ENCODE measurements at regions not wholly inside any gene's neighbourhood (a gene's known extent, or its start where the extent isn't known, plus 50 kb on each side); places are given as distances from the start of the nearest gene placed in this dataset.

- Histone ChIP-seq H2BK120ac (replicated peaks; ENCODE audit: low read depth, low read length) (no peak overlapping the region), H3K4me3 (ENCODE audit: extremely low read depth in 1 of 4, insufficient read depth in 2 of 4, low read depth in 3 of 4, low read length in 4 of 4) (no peak overlapping the region), H4K5ac (ENCODE audit: insufficient read length, low read depth, low read length) (no peak overlapping the region), H3K4ac (replicated peaks; ENCODE audit: insufficient read length, low read depth, low read length) (no peak overlapping the region), H3K4me1 (replicated peaks in 1 of 4; ENCODE audit: control insufficient read depth in 3 of 4, insufficient read depth in 4 of 4, low read length in 3 of 4) (peaks cover 0 to 10% (median 4%) of the 10 kb centered on the region in 4 experiments; a peak in 5 of 7 replicates), H3K18ac (ENCODE audit: extremely low read depth, low read length) (no peak overlapping the region), H2BK12ac (ENCODE audit: low read depth, low read length) (no peak overlapping the region), H4K91ac (replicated peaks; ENCODE audit: insufficient read length, low read length) (no peak overlapping the region), H3K27me3 (replicated peaks in 1 of 4; ENCODE audit: control insufficient read depth in 3 of 4, extremely low read depth in 1 of 4, insufficient read depth in 3 of 4, low read length in 3 of 4) (no peaks in the 10 kb centered on the region), H3K36me3 (ENCODE audit: control insufficient read depth in 2 of 4, insufficient read depth in 4 of 4, low read length in 3 of 4) (no peaks in the 10 kb centered on the region), H4K20me1 (replicated peaks in 1 of 2; ENCODE audit: control insufficient read depth in 1 of 2, insufficient read depth in 2 of 2, low read length in 2 of 2) (no peaks in the 10 kb centered on the region), H2AFZ (ENCODE audit: low read length) (no peak overlapping the region), H3K27ac (ENCODE audit: low read depth, low read length) (no peak overlapping the region), H2BK5ac (ENCODE audit: low read depth, low read length) (no peak overlapping the region), H2BK15ac (ENCODE audit: low read length) (no peak overlapping the region), H3K79me1 (ENCODE audit: low read depth, low read length) (no peaks in the 10 kb centered on the region; the same call in 1 of the 2 replicates), H3K4me2 (ENCODE audit: insufficient read depth in 1 of 2, low read depth in 2 of 2, low read length in 2 of 2) (no peak overlapping the region), H3K56ac (replicated peaks; ENCODE audit: insufficient read length, low read depth, low read length) (no peak overlapping the region), H3K23ac (ENCODE audit: insufficient read length) (no peak overlapping the region), H2BK20ac (ENCODE audit: low read length) (no peak overlapping the region), H3K9ac (replicated peaks in 1 of 4; ENCODE audit: extremely low read depth in 1 of 4, low read depth in 3 of 4, low read length in 3 of 4) (no peak overlapping the region), H3K79me2 (ENCODE audit: control insufficient read depth in 1 of 2, insufficient read depth in 2 of 2, low read length in 2 of 2) (no peaks in the 10 kb centered on the region), H2AK5ac (ENCODE audit: low read depth, low read length) (no peak overlapping the region), H4K8ac (ENCODE audit: extremely low read depth, insufficient read depth, low read length) (no peak overlapping the region), H3K23me2 (ENCODE audit: low read depth, low read length) (no peaks in the 10 kb centered on the region; the same call in 1 of the 2 replicates), H3K9me3 (ENCODE audit: insufficient read depth in 2 of 2, low read depth in 1 of 2, low read length in 1 of 2) (peaks cover 24 to 29% of the 10 kb centered on the region in 2 experiments), H3K14ac (ENCODE audit: insufficient read length) (no peak overlapping the region)
- CTCF ChIA-PET (ENCODE audit: partially characterized antibody), result interaction anchor here (0.6 kb wide), 1 partner anchor 145 kb away, joined by 3 read pairs; no protein-coding TSS in a partner anchor
- WGBS, 2 experiments (ENCODE audit: extremely low coverage in 1 of 2, insufficient coverage in 1 of 2, insufficient read length in 1 of 2, insufficient replicate concordance in 2 of 2, low coverage in 1 of 2, low lambda C conversion rate in 2 of 2, missing lambda C conversion rate in 1 of 2), result 90% methylated on average over 2 of the region's 2 CpGs; no CpG with 5 or more reads in 1 of the 2 experiments
- DNase-seq (ENCODE audit: low read depth in 1 of 2, low spot score in 2 of 2) (no peak), FAIRE-seq (no peak)
- TF ChIP-seq NANOG (IDR thresholded peaks at IDR 0.05; ENCODE audit: insufficient read depth, low read depth, low read length, poor library complexity, severe bottlenecking) (no peak), E2F6 (IDR thresholded peaks at IDR 0.05) (no peak), CEBPB (IDR thresholded peaks at IDR 0.05; ENCODE audit: low read depth, low read length) (no peak)
- POLR2A ChIA-PET (ENCODE audit: partially characterized antibody), result no interaction called here
Measured at GRCh38 chr3:197362081-197362480, 63.7 kb upstream of the DLG1 start.

Measured in H1 (cell line).